Ishikawa (cell line): ENCODE measurements at regions not wholly inside any gene's neighbourhood (a gene's known extent, or its start where the extent isn't known, plus 50 kb on each side); places are given as distances from the start of the nearest gene placed in this dataset.

Experiments used
- CEBPB ChIP-seq: IDR thresholded peaks from 2 replicates; pipeline ENCODE4 v1.6.1; 2012
- EGR1 ChIP-seq: IDR thresholded peaks from 2 replicates; pipeline ENCODE4 v1.6.1; 2012
- EP300 ChIP-seq: IDR thresholded peaks from 2 replicates; pipeline ENCODE4 v1.6.1; 2012; ENCODE audit warnings: borderline replicate concordance
- YY1 ChIP-seq: IDR thresholded peaks from 2 replicates; pipeline ENCODE4 v1.6.1; 2012; ENCODE audit warnings: low read depth
- TF ChIP-seq, protein P1 (sequence below): IDR thresholded peaks from 2 replicates; pipeline ENCODE4 v1.6.1; 2012
- TF ChIP-seq, protein P2 (sequence below): IDR thresholded peaks from 2 replicates; pipeline ENCODE4 v1.6.1; 2012; ENCODE audit warnings: low read depth, mild to moderate bottlenecking

DNA sequence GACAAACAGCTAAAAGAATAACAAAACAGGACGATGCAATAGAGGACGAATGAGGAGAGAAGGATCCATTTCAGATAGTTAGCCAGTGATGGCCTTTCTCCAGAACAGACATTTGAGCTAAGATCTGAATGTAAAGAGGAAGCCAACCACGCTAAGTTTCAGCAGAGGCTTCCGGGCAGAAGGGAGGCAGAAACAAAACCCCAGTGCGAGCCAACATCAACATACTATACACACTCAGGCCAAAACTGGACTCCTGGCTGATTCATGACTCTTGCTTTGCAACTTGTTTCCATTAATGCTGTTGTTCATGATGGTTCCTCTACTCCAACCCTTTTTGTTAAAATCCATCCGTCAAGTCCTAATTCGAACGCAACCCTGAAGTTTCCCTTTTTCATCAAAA, 730.3 kb downstream of the TRIML1 start:
- TF ChIP-seq CEBPB, result no peak
- TF ChIP-seq YY1, result no peak
- TF ChIP-seq EP300, result no peak
- TF ChIP-seq, protein P1, sequence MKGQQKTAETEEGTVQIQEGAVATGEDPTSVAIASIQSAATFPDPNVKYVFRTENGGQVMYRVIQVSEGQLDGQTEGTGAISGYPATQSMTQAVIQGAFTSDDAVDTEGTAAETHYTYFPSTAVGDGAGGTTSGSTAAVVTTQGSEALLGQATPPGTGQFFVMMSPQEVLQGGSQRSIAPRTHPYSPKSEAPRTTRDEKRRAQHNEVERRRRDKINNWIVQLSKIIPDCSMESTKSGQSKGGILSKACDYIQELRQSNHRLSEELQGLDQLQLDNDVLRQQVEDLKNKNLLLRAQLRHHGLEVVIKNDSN, result no peak
- no peak for TF ChIP-seq EGR1
- TF ChIP-seq, protein P2, sequence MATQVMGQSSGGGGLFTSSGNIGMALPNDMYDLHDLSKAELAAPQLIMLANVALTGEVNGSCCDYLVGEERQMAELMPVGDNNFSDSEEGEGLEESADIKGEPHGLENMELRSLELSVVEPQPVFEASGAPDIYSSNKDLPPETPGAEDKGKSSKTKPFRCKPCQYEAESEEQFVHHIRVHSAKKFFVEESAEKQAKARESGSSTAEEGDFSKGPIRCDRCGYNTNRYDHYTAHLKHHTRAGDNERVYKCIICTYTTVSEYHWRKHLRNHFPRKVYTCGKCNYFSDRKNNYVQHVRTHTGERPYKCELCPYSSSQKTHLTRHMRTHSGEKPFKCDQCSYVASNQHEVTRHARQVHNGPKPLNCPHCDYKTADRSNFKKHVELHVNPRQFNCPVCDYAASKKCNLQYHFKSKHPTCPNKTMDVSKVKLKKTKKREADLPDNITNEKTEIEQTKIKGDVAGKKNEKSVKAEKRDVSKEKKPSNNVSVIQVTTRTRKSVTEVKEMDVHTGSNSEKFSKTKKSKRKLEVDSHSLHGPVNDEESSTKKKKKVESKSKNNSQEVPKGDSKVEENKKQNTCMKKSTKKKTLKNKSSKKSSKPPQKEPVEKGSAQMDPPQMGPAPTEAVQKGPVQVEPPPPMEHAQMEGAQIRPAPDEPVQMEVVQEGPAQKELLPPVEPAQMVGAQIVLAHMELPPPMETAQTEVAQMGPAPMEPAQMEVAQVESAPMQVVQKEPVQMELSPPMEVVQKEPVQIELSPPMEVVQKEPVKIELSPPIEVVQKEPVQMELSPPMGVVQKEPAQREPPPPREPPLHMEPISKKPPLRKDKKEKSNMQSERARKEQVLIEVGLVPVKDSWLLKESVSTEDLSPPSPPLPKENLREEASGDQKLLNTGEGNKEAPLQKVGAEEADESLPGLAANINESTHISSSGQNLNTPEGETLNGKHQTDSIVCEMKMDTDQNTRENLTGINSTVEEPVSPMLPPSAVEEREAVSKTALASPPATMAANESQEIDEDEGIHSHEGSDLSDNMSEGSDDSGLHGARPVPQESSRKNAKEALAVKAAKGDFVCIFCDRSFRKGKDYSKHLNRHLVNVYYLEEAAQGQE, result no peak
